ENCODE measurements at regions not wholly inside any gene's neighbourhood (a gene's known extent, or its start where the extent isn't known, plus 50 kb on each side); places are given as distances from the start of the nearest gene placed in this dataset.

- TF ChIP-seq CTCF (IDR thresholded peaks at IDR 0.05; ENCODE audit: low read depth, low read length) = no peak
- no peak for TF ChIP-seq EZH2phosphoT487 (IDR thresholded peaks at IDR 0.05; ENCODE audit: low read depth)
Measured at GRCh38 chrX:81868979-81869378, 667.1 kb downstream of the SH3BGRL start.

Measured in OCI-LY3 (cell line).